ENCODE measurements at regions not wholly inside any gene's neighbourhood (a gene's known extent, or its start where the extent isn't known, plus 50 kb on each side); places are given as distances from the start of the nearest gene placed in this dataset.

DNA sequence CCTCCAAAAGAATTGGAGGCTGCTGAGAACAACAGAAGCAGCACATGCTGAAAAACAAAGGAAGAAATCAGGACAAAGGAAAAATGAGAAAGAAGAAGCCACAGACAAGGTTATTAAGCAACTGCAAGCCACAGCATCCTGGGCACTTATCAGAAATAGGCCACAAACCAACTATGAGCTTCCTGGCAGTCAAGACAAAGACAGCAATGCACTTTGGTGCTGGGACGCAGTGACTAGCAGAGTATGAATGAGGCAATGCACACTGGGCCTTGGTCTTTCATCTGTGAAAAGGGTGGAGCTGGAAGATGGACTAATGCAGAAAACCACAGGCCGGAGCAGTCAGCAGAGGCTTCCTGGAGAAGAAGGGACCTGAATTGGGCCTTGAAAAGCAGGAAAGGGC is 56.0 kb upstream of the LINGO1 start:
- TF ChIP-seq SIRT6 (IDR thresholded peaks at IDR 0.05; ENCODE audit: low read length) (no peak), TBP (IDR thresholded peaks at IDR 0.05; ENCODE audit: low read depth, low read length) (no peak), NRF1 (IDR thresholded peaks at IDR 0.05; ENCODE audit: low read depth, low read length) (no peak), ATF2 (IDR thresholded peaks at IDR 0.05; ENCODE audit: low read length) (no peak), SP2 (IDR thresholded peaks at IDR 0.05; ENCODE audit: low read length) (no peak), CREB1 (IDR thresholded peaks at IDR 0.05) (no peak), ASH2L (IDR thresholded peaks at IDR 0.05; ENCODE audit: low read length) (no peak), RAD21 (IDR thresholded peaks at IDR 0.05 in 1 of 2, conservative IDR thresholded peaks at IDR 0.05 in 1 of 2; ENCODE audit: low read depth in 2 of 2, low read length in 2 of 2) (no peak), EGR1 (IDR thresholded peaks at IDR 0.05; ENCODE audit: borderline replicate concordance, low read depth, low read length) (no peak)
- H2BK5ac ChIP-seq (ENCODE audit: low read depth, low read length), result no peak overlapping the region

More for the DNA sequence above, 56.0 kb upstream of the LINGO1 start:
- no peak for DNase-seq (ENCODE audit: low read depth in 1 of 2, low spot score in 2 of 2)
- Histone ChIP-seq H3K79me1 (ENCODE audit: low read depth, low read length) (no peaks in the 10 kb centered on the region), H3K23me2 (ENCODE audit: low read depth, low read length) (no peaks in the 10 kb centered on the region), H3K4me2 (ENCODE audit: insufficient read depth in 1 of 2, low read depth in 2 of 2, low read length in 2 of 2) (no peak overlapping the region), H2BK15ac (ENCODE audit: low read length) (no peak overlapping the region), H3K4me1 (replicated peaks in 1 of 4; ENCODE audit: control insufficient read depth in 3 of 4, insufficient read depth in 4 of 4, low read length in 3 of 4) (peaks cover 0 to 3% (median 0%) of the 10 kb centered on the region in 4 experiments; a peak in 2 of 7 replicates), H3K27me3 (replicated peaks in 1 of 4; ENCODE audit: control insufficient read depth in 3 of 4, extremely low read depth in 1 of 4, insufficient read depth in 3 of 4, low read length in 3 of 4) (no peaks in the 10 kb centered on the region), H2AFZ (ENCODE audit: low read length) (no peak overlapping the region), H3K27ac (ENCODE audit: low read depth, low read length) (no peak overlapping the region), H2BK20ac (ENCODE audit: low read length) (no peak overlapping the region), H3K4ac (replicated peaks; ENCODE audit: insufficient read length, low read depth, low read length) (no peak overlapping the region), H3K14ac (ENCODE audit: insufficient read length) (no peak overlapping the region), H2AK5ac (ENCODE audit: low read depth, low read length) (no peak overlapping the region), H2BK120ac (replicated peaks; ENCODE audit: low read depth, low read length) (no peak overlapping the region), H3K9me3 (ENCODE audit: insufficient read depth in 2 of 2, low read depth in 1 of 2, low read length in 1 of 2) (no peaks in the 10 kb centered on the region), H4K91ac (replicated peaks; ENCODE audit: insufficient read length, low read length) (no peak overlapping the region), H3K23ac (ENCODE audit: insufficient read length) (no peak overlapping the region), H3K18ac (ENCODE audit: extremely low read depth, low read length) (no peak overlapping the region), H3K36me3 (ENCODE audit: control insufficient read depth in 2 of 4, insufficient read depth in 4 of 4, low read length in 3 of 4) (no peaks in the 10 kb centered on the region), H3K56ac (replicated peaks; ENCODE audit: insufficient read length, low read depth, low read length) (no peak overlapping the region), H4K20me1 (replicated peaks in 1 of 2; ENCODE audit: control insufficient read depth in 1 of 2, insufficient read depth in 2 of 2, low read length in 2 of 2) (no peaks in the 10 kb centered on the region), H4K8ac (ENCODE audit: extremely low read depth, insufficient read depth, low read length) (no peak overlapping the region), H2BK12ac (ENCODE audit: low read depth, low read length) (no peak overlapping the region), H4K5ac (ENCODE audit: insufficient read length, low read depth, low read length) (no peak overlapping the region), H3K9ac (replicated peaks in 1 of 4; ENCODE audit: extremely low read depth in 1 of 4, low read depth in 3 of 4, low read length in 3 of 4) (no peak overlapping the region), H3K79me2 (ENCODE audit: control insufficient read depth in 1 of 2, insufficient read depth in 2 of 2, low read length in 2 of 2) (no peaks in the 10 kb centered on the region), H3K4me3 (ENCODE audit: extremely low read depth in 1 of 4, insufficient read depth in 2 of 4, low read depth in 3 of 4, low read length in 4 of 4) (no peak overlapping the region)
- no peak for FAIRE-seq
- WGBS, 2 experiments (ENCODE audit: extremely low coverage in 1 of 2, insufficient coverage in 1 of 2, insufficient read length in 1 of 2, insufficient replicate concordance in 2 of 2, low coverage in 1 of 2, low lambda C conversion rate in 2 of 2, missing lambda C conversion rate in 1 of 2), result 74% methylated on average over 2 of the region's 2 CpGs; no CpG with 5 or more reads in 1 of the 2 experiments
- POLR2A ChIA-PET (ENCODE audit: partially characterized antibody), result no interaction called here
- CTCF ChIA-PET (ENCODE audit: partially characterized antibody), result interaction anchor here (1.1 to 2.6 kb wide), 4 partner anchors 21 to 133 kb away, joined by 3 to 6 read pairs (median 4); no protein-coding TSS in a partner anchor

All from H1 (cell line).